MM.1S (cell line): ENCODE measurements at regions not wholly inside any gene's neighbourhood (a gene's known extent, or its start where the extent isn't known, plus 50 kb on each side); places are given as distances from the start of the nearest gene placed in this dataset.

Source experiments
- EZH2 ChIP-seq: fragments of 300-600 bp; sonication (generic); optimal IDR thresholded peaks from 2 replicates; pipeline ENCODE3; 2017; ENCODE audit warnings: low read depth, mild to moderate bottlenecking, antibody characterized with exemption, low read length, mixed read lengths
- EZH2phosphoT487 ChIP-seq: fragments of 300-600 bp; sonication (generic); IDR thresholded peaks from 2 replicates; pipeline ENCODE4 v1.6.1; 2018; ENCODE audit warnings: antibody characterized with exemption, low read length
- TF ChIP-seq, protein P1 (sequence below): fragments of 300-600 bp; sonication (generic); IDR thresholded peaks from 2 replicates; pipeline ENCODE4 v1.5.1; 2016; ENCODE audit warnings: antibody characterized with exemption, low read length, mixed read lengths

DNA sequence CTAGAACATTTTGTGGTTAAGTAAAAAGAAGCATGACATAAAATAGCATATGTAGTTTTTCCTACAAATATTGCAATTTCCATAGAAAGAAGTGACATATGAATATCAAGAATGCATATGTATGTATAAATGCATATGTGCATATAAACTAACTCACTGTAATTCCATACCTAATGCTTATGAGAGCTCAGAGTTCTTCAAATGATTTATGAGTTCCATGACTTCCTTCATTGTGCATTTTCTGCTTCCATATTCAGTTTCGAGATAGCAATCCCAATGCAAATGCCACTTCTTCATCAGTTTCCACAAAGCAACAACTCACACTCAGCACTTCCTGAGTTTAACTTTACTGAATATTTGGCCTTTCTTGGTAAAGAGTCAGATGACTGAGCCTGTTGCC lies 1744.3 kb upstream of the MIR17HG start:
- TF ChIP-seq, protein P1, sequence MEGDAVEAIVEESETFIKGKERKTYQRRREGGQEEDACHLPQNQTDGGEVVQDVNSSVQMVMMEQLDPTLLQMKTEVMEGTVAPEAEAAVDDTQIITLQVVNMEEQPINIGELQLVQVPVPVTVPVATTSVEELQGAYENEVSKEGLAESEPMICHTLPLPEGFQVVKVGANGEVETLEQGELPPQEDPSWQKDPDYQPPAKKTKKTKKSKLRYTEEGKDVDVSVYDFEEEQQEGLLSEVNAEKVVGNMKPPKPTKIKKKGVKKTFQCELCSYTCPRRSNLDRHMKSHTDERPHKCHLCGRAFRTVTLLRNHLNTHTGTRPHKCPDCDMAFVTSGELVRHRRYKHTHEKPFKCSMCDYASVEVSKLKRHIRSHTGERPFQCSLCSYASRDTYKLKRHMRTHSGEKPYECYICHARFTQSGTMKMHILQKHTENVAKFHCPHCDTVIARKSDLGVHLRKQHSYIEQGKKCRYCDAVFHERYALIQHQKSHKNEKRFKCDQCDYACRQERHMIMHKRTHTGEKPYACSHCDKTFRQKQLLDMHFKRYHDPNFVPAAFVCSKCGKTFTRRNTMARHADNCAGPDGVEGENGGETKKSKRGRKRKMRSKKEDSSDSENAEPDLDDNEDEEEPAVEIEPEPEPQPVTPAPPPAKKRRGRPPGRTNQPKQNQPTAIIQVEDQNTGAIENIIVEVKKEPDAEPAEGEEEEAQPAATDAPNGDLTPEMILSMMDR = no peak
- TF ChIP-seq EZH2 = no peak
- no peak for TF ChIP-seq EZH2phosphoT487
